Activated CD8-positive, alpha-beta memory T cell treated with anti-CD3 and anti-CD28 coated beads, Interleukin-2, amount 10 ng/mL, durations not matched to agents 7 days and 5 days (primary cell): ENCODE measurements at regions not wholly inside any gene's neighbourhood (a gene's known extent, or its start where the extent isn't known, plus 50 kb on each side); places are given as distances from the start of the nearest gene placed in this dataset.
"Not testable (repeated sequence)": the region's sequence is repeated elsewhere in the genome, so short reads cannot be mapped to it uniquely, and the experiment has no call there.

Source experiments
- ATAC-seq: fragments of 150-1000 bp; cut with Tn5 transposase; one replicate; pipeline ENCODE4 v1.10.0; 2021; ENCODE audit warnings: moderate library complexity
- CTCF ChIA-PET: fragments of 350-600 bp; sonication (Branson Sonifier 250); formaldehyde crosslinking; loops from one replicate; lab custom pipeline; 2021; ENCODE audit warnings: antibody characterized with exemption; lab: Charles Lee
- DNase-seq: peaks from one replicate; pipeline ENCODE4 v3.0.0-alpha.2; 2020
- H3K27ac Mint-ChIP-seq: one replicate; pipeline ENCODE4 v1.8.0; 2021; ENCODE audit warnings: mild to moderate bottlenecking, mixed read lengths
- H3K27me3 Mint-ChIP-seq: one replicate; pipeline ENCODE4 v1.8.0; 2021; ENCODE audit warnings: mixed read lengths
- H3K36me3 Mint-ChIP-seq: one replicate; pipeline ENCODE4 v1.8.0; 2021; ENCODE audit warnings: mild to moderate bottlenecking, mixed read lengths
- H3K4me1 Mint-ChIP-seq: one replicate; pipeline ENCODE4 v1.8.0; 2021; ENCODE audit warnings: mixed read lengths
- H3K4me3 Mint-ChIP-seq: one replicate; pipeline ENCODE4 v1.8.0; 2021; ENCODE audit warnings: mild to moderate bottlenecking, moderate library complexity, mixed read lengths
- H3K9me3 Mint-ChIP-seq: one replicate; pipeline ENCODE4 v1.8.0; 2022; ENCODE audit warnings: low read depth, mixed read lengths

- H3K4me1 Mint-ChIP-seq, result peaks cover 9% of the 10 kb centered on the region
- H3K27ac Mint-ChIP-seq, result no peak overlapping the region
- peak; percentile 60 for ATAC-seq
- peaks cover 76% of the 10 kb centered on the region for H3K27me3 Mint-ChIP-seq
- H3K9me3 Mint-ChIP-seq, result no peaks in the 10 kb centered on the region
- H3K36me3 Mint-ChIP-seq, result no peaks in the 10 kb centered on the region
- CTCF ChIA-PET, result interaction anchor here (0.6 to 1.1 kb wide), 2 partner anchors 15 to 398 kb away, joined by 3 to 4 read pairs; no protein-coding TSS in a partner anchor
- peak; percentile 47 for DNase-seq
- no peak overlapping the region for H3K4me3 Mint-ChIP-seq
Observed at GRCh38 chr1:212514056-212514614, 81.4 kb downstream of the NENF start.

- ATAC-seq (peak; percentile 23), DNase-seq (no peak)
- Mint-ChIP-seq H3K9me3 (no peaks in the 10 kb centered on the region), H3K36me3 (no peaks in the 10 kb centered on the region), H3K4me1 (peaks cover 9% of the 10 kb centered on the region), H3K27me3 (peaks cover 73% of the 10 kb centered on the region), H3K4me3 (no peak overlapping the region), H3K27ac (no peak overlapping the region)
- CTCF ChIA-PET, result interaction anchor here (1.1 kb wide), 1 partner anchor 14 kb away, joined by 4 read pairs; no protein-coding TSS in a partner anchor
Observed at GRCh38 chr1:212514782-212515181, 82.1 kb downstream of the NENF start.

- CTCF ChIA-PET, result no interaction called here
- ATAC-seq, result no peak
Observed at GRCh38 chr1:212515329-212515760, 82.6 kb downstream of the NENF start.

GRCh38 chr1:212516012-212516411 is 83.3 kb downstream of the NENF start:
- H3K27ac Mint-ChIP-seq, H3K4me1 Mint-ChIP-seq, ATAC-seq, H3K4me3 Mint-ChIP-seq, CTCF ChIA-PET, H3K9me3 Mint-ChIP-seq, DNase-seq, H3K36me3 Mint-ChIP-seq: not testable (repeated sequence)
- peaks cover 75% of the 10 kb centered on the region for H3K27me3 Mint-ChIP-seq

More at GRCh38 chr1:212515329-212515760, 82.6 kb downstream of the NENF start:
- H3K4me1 Mint-ChIP-seq, result peaks cover 9% of the 10 kb centered on the region
- no peaks in the 10 kb centered on the region for H3K9me3 Mint-ChIP-seq
- H3K27ac Mint-ChIP-seq, result no peak overlapping the region
- H3K27me3 Mint-ChIP-seq, result peaks cover 74% of the 10 kb centered on the region
- DNase-seq, result no peak
- no peak overlapping the region for H3K4me3 Mint-ChIP-seq
- no peaks in the 10 kb centered on the region for H3K36me3 Mint-ChIP-seq

GRCh38 chr1:212518188-212519054 is 85.7 kb downstream of the NENF start:
- DNase-seq (no peak), ATAC-seq (no peak)
- H3K27ac Mint-ChIP-seq, result no peak overlapping the region
- H3K27me3 Mint-ChIP-seq, result peaks cover 65% of the 10 kb centered on the region
- no peak overlapping the region for H3K4me3 Mint-ChIP-seq
- no peaks in the 10 kb centered on the region for H3K36me3 Mint-ChIP-seq
- no peaks in the 10 kb centered on the region for H3K9me3 Mint-ChIP-seq
- H3K4me1 Mint-ChIP-seq, result peaks cover 9% of the 10 kb centered on the region
- CTCF ChIA-PET, result interaction anchor here (1.2 to 2.3 kb wide), 3 partner anchors 11 to 147 kb away, joined by 3 to 7 read pairs (median 5); no protein-coding TSS in a partner anchor

GRCh38 chr1:212519131-212519530 is 86.4 kb downstream of the NENF start:
- CTCF ChIA-PET, result interaction anchor here (1.2 to 2.3 kb wide), 3 partner anchors 12 to 146 kb away, joined by 3 to 7 read pairs (median 5); no protein-coding TSS in a partner anchor
- no peak overlapping the region for H3K27ac Mint-ChIP-seq
- H3K4me3 Mint-ChIP-seq, result no peak overlapping the region
- H3K9me3 Mint-ChIP-seq, result no peaks in the 10 kb centered on the region
- peaks cover 62% of the 10 kb centered on the region for H3K27me3 Mint-ChIP-seq
- DNase-seq (no peak), ATAC-seq (no peak)
- no peaks in the 10 kb centered on the region for H3K36me3 Mint-ChIP-seq
- H3K4me1 Mint-ChIP-seq, result peaks cover 5% of the 10 kb centered on the region

- ATAC-seq (no peak), DNase-seq (no peak)
- H3K9me3 Mint-ChIP-seq, result no peaks in the 10 kb centered on the region
- H3K27ac Mint-ChIP-seq, result no peak overlapping the region
- H3K4me3 Mint-ChIP-seq, result no peak overlapping the region
- H3K36me3 Mint-ChIP-seq, result no peaks in the 10 kb centered on the region
- CTCF ChIA-PET, result interaction anchor here (1.6 to 2.3 kb wide), 2 partner anchors 43 to 145 kb away, joined by 5 to 7 read pairs; no protein-coding TSS in a partner anchor
- peaks cover 2% of the 10 kb centered on the region for H3K4me1 Mint-ChIP-seq
- H3K27me3 Mint-ChIP-seq, result peaks cover 56% of the 10 kb centered on the region
Observed at GRCh38 chr1:212520299-212520698, 87.6 kb downstream of the NENF start.

GRCh38 chr1:212520746-212521145 is 87.8 kb upstream of the ATF3 start:
- ATAC-seq (no peak), DNase-seq (no peak)
- Mint-ChIP-seq H3K4me1 (peaks cover 1% of the 10 kb centered on the region), H3K27me3 (peaks cover 52% of the 10 kb centered on the region), H3K27ac (no peak overlapping the region), H3K36me3 (no peaks in the 10 kb centered on the region), H3K4me3 (no peak overlapping the region), H3K9me3 (no peaks in the 10 kb centered on the region)
- CTCF ChIA-PET, result interaction anchor here (2.3 kb wide), 1 partner anchor 43 kb away, joined by 7 read pairs; no protein-coding TSS in a partner anchor

- no peaks in the 10 kb centered on the region for H3K36me3 Mint-ChIP-seq
- H3K9me3 Mint-ChIP-seq, result no peaks in the 10 kb centered on the region
- peaks cover 44% of the 10 kb centered on the region for H3K27me3 Mint-ChIP-seq
- H3K4me1 Mint-ChIP-seq, result no peaks in the 10 kb centered on the region
- ATAC-seq (no peak), DNase-seq (no peak)
- CTCF ChIA-PET, result no interaction called here
- no peak overlapping the region for H3K4me3 Mint-ChIP-seq
- no peak overlapping the region for H3K27ac Mint-ChIP-seq
Observed at GRCh38 chr1:212525479-212526110, 83.0 kb upstream of the ATF3 start.

- no peak for DNase-seq
- CTCF ChIA-PET, result no interaction called here
- Mint-ChIP-seq H3K9me3 (no peaks in the 10 kb centered on the region), H3K4me1 (no peaks in the 10 kb centered on the region), H3K27me3 (peaks cover 45% of the 10 kb centered on the region), H3K4me3 (no peak overlapping the region), H3K27ac (no peak overlapping the region), H3K36me3 (no peaks in the 10 kb centered on the region)
- no peak for ATAC-seq
Observed at GRCh38 chr1:212526111-212526491, 82.5 kb upstream of the ATF3 start.

- H3K27ac Mint-ChIP-seq, result no peak overlapping the region
- H3K4me3 Mint-ChIP-seq, result no peak overlapping the region
- H3K9me3 Mint-ChIP-seq, result no peaks in the 10 kb centered on the region
- peaks cover 48% of the 10 kb centered on the region for H3K27me3 Mint-ChIP-seq
- DNase-seq (no peak), ATAC-seq (no peak)
- CTCF ChIA-PET, result interaction anchor here (1.1 to 1.5 kb wide), 5 partner anchors 14 to 457 kb away, joined by 3 to 4 read pairs (median 3); no protein-coding TSS in a partner anchor
- H3K4me1 Mint-ChIP-seq, result peaks cover 1% of the 10 kb centered on the region
- no peaks in the 10 kb centered on the region for H3K36me3 Mint-ChIP-seq
Observed at GRCh38 chr1:212528501-212528900, 80.1 kb upstream of the ATF3 start.

GRCh38 chr1:212529211-212529741 is 79.3 kb upstream of the ATF3 start:
- Mint-ChIP-seq H3K4me1 (peaks cover 3% of the 10 kb centered on the region), H3K36me3 (no peaks in the 10 kb centered on the region), H3K27ac (no peak overlapping the region), H3K4me3 (no peak overlapping the region), H3K9me3 (no peaks in the 10 kb centered on the region), H3K27me3 (peaks cover 50% of the 10 kb centered on the region)
- CTCF ChIA-PET, result interaction anchor here (1.1 to 1.5 kb wide), 5 partner anchors 15 to 457 kb away, joined by 3 to 4 read pairs (median 3); no protein-coding TSS in a partner anchor
- DNase-seq, result no peak
- no peak for ATAC-seq

GRCh38 chr1:212531267-212531666 is 77.3 kb upstream of the ATF3 start:
- no peak overlapping the region for H3K4me3 Mint-ChIP-seq
- no peak overlapping the region for H3K27ac Mint-ChIP-seq
- peaks cover 3% of the 10 kb centered on the region for H3K4me1 Mint-ChIP-seq
- DNase-seq, result no peak
- CTCF ChIA-PET, result no interaction called here
- ATAC-seq, result no peak
- peaks cover 59% of the 10 kb centered on the region for H3K27me3 Mint-ChIP-seq
- no peaks in the 10 kb centered on the region for H3K9me3 Mint-ChIP-seq
- H3K36me3 Mint-ChIP-seq, result no peaks in the 10 kb centered on the region
